NB4 (cell line): ENCODE measurements at regions not wholly inside any gene's neighbourhood (a gene's known extent, or its start where the extent isn't known, plus 50 kb on each side); places are given as distances from the start of the nearest gene placed in this dataset.

Experiments used
- DNase-seq: peaks from one replicate; pipeline ENCODE4 v3.0.0; 2010; ENCODE audit warnings: low read depth
- H3K4me3 ChIP-seq: one replicate; pipeline ENCODE4 v1.5.1; 2011; ENCODE audit warnings: mild to moderate bottlenecking, low read depth, low read length, moderate library complexity
- CTCF ChIP-seq: IDR thresholded peaks from one replicate; pipeline ENCODE4 v1.5.1; 2012; ENCODE audit warnings: low read depth, low read length
- MYC ChIP-seq: IDR thresholded peaks from 2 replicates; pipeline ENCODE4 v1.6.1; 2011; ENCODE audit warnings: low read depth, low read length
- POLR2A ChIP-seq: IDR thresholded peaks from 2 replicates; pipeline ENCODE4 v1.6.1; 2011; ENCODE audit warnings: mild to moderate bottlenecking; ENCODE audit not compliant: insufficient read length; ENCODE audit errors: extremely low read depth
- TF ChIP-seq, protein P1 (sequence below): IDR thresholded peaks from 2 replicates; pipeline ENCODE4 v1.6.1; 2011; ENCODE audit warnings: low read depth, low read length

DNA sequence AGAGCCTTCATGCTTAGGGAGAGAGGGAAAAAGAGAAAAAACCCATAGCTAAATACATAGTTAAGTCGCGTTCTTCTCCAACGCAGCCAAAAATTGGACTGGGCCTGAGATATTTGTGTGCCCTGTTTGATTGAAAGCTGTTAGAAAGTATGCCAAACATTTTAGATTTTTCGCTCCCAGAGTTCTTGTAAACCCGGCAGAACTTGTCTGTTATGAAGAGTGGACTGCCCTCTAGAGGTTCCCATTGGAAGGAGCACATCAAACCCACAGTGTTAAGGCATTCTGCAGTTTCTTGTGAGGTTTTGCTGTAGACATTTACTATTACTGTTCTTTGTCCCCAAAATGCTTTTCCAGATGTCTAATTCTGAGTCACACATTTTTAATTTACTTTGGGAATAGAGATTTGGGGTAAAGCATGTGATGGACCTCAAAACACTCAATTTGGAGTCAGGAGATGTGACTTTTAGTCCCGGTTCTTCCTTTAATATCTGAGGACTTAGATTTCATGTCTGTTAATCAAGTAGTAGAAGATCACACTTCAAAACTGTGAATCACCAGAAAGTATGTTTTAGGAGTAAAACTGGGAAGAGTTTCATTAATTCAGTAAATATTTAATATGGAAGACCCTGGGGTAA is 96.6 kb downstream of the PCSK1 start:
- H3K4me3 ChIP-seq = no peak overlapping the region
- peak; percentile 32; the same call in 1 of the 2 replicates for TF ChIP-seq MYC
- TF ChIP-seq, protein P1, sequence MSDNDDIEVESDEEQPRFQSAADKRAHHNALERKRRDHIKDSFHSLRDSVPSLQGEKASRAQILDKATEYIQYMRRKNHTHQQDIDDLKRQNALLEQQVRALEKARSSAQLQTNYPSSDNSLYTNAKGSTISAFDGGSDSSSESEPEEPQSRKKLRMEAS = no peak
- peak; percentile 76 for TF ChIP-seq CTCF
- DNase-seq = peak; percentile 83

DNA sequence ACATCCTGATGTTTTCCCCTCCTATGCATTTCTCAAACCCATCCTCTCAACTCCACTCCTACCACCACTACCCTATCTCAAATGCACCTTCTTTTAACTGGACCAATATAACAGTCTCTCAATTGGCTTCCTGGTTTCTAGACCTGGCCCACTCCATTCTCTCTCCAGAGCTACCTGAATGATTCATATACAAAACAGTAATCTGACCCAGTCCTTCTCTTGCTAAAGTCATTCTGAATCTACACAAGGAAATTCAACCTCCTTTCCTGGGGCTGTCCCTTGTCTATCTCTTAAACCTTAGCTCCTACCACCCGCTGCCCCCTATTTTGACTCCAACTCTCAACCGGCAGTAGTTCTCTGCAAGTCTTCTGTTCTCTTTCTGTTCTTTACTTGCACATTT is 97.2 kb downstream of the PCSK1 start:
- TF ChIP-seq, protein P1 = no peak
- TF ChIP-seq CTCF = no peak
- DNase-seq = no peak
- H3K4me3 ChIP-seq = no peak overlapping the region

DNA sequence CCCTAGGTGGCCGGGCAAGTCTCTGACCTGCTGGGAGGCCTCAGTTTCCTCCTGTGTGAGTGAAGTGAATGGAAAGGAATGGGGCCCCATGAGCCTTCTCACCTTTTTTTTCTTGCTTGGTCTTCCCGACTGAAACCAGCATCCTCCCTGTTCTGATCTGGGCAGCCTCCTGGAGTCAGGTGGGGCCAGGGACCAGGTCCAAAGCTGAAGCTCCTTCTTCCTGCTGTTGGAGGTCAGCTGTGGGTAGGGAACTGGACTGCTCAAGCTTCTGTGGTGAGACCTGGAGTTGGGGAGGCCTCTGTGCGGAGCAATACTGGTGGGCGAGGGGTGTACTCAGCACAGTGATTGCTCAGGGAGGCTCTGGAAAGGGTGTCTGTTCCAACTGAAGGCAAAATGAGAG is 99.7 kb downstream of the PCSK1 start:
- no peak for TF ChIP-seq MYC
- no peak for TF ChIP-seq POLR2A
- TF ChIP-seq, protein P1 = no peak
- DNase-seq = no peak
- no peak overlapping the region for H3K4me3 ChIP-seq

DNA sequence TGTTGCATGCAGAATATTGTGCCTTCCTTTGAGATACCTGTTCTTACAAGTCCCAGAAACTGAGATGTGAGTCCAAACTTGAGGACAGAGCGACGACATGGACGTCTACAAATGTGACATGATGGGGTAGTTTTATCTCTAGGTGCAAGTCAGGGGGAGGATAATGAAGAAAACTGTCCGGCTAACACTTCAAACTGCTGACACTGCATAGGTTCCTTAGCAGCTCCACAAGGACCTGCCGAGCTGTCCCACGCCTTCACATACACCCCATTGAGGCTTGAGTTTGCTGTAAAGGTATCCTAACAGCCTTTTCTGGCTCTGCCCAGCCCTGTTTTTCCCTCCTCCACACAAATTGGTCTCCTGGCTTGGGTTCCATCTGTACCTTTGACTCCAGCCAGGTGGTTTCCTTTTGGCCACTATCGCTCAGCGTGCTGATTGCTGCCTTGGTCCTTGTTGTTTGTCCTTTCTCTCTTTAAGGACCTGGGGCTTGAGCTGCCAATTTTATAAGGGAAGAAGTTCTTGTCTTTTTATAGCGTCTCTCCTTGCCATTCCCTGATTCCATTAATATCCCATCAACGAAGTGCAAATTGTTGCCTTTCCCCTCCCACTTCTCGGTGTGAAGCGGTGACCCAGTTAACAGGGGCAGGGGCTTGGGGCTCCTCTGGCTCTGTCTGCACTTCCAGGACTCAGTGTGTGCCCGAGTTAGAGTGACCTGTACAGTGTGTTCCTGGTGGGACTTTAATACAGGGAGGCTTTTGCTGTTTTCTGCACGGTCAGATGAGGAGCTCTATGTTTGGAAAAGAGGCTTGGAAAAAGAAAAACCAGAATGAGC is 100.3 kb downstream of the PCSK1 start:
- no peak for DNase-seq
- H3K4me3 ChIP-seq = no peak overlapping the region
- no peak for TF ChIP-seq POLR2A
- TF ChIP-seq, protein P1 = no peak

- TF ChIP-seq, protein P1 = no peak
- TF ChIP-seq CTCF (no peak), POLR2A (no peak), MYC (no peak)
- no peak for DNase-seq
- no peak overlapping the region for H3K4me3 ChIP-seq
Observed at GRCh38 chr5:96331681-96332361, 101.2 kb downstream of the PCSK1 start.

DNA sequence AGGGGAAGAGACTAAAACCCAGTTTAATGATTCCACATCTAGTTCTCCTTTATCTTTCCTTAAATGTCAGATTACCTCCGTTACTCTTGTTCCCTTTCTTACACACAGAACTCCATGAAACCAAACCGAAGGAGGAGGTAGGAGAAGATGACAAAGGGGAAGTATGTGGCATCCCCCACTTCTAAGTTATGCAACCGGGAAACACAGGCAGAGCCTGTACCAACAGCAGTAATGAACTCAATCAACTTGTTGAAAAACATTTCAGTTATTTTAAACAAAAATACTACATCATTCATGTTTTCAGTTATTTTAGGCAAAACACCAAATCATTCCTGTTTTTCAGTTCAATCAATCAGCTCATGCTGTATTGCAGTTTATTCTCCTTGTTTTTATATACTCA is 101.8 kb downstream of the PCSK1 start:
- peak; percentile 68 for DNase-seq
- H3K4me3 ChIP-seq = no peak overlapping the region
- no peak for TF ChIP-seq MYC
- TF ChIP-seq, protein P1 = no peak
- TF ChIP-seq CTCF = no peak
- no peak for TF ChIP-seq POLR2A
